ENCODE measurements at regions not wholly inside any gene's neighbourhood (a gene's known extent, or its start where the extent isn't known, plus 50 kb on each side); places are given as distances from the start of the nearest gene placed in this dataset.
"Not testable (repeated sequence)": the region's sequence is repeated elsewhere in the genome, so short reads cannot be mapped to it uniquely, and the experiment has no call there.

GRCh38 chr4:171334549-171334948 lies 478.7 kb upstream of the GALNTL6 start:
- no peak for DNase-seq

GRCh38 chr4:171308661-171309060 lies 504.5 kb upstream of the GALNTL6 start:
- DNase-seq: no peak

- DNase-seq: not testable (repeated sequence)
Measured at GRCh38 chr4:171298048-171298718, 515.0 kb upstream of the GALNTL6 start.

- no peak for DNase-seq
Measured at GRCh38 chr4:171288816-171289432, 524.3 kb upstream of the GALNTL6 start.

GRCh38 chr4:171281359-171281758 lies 531.8 kb upstream of the GALNTL6 start:
- no peak for DNase-seq

- no peak for DNase-seq
Measured at GRCh38 chr4:171279131-171279530, 534.1 kb upstream of the GALNTL6 start.

GRCh38 chr4:171266671-171267070 lies 546.5 kb upstream of the GALNTL6 start:
- DNase-seq: no peak

- DNase-seq: no peak
Measured at GRCh38 chr4:171265190-171265818, 547.9 kb upstream of the GALNTL6 start.

GRCh38 chr4:171256223-171256622 lies 557.0 kb upstream of the GALNTL6 start:
- DNase-seq: no peak

GRCh38 chr4:171246948-171247347 lies 566.3 kb upstream of the GALNTL6 start:
- DNase-seq: no peak

GRCh38 chr4:171242831-171243230 lies 570.4 kb upstream of the GALNTL6 start:
- no peak for DNase-seq

- DNase-seq: no peak
Measured at GRCh38 chr4:171239196-171239595, 574.0 kb upstream of the GALNTL6 start.

- no peak for DNase-seq
Measured at GRCh38 chr4:171235521-171235920, 577.7 kb upstream of the GALNTL6 start.

- DNase-seq: not testable (repeated sequence)
Measured at GRCh38 chr4:171229354-171229753, 583.9 kb upstream of the GALNTL6 start.

- DNase-seq: no peak
Measured at GRCh38 chr4:171221181-171221580, 592.0 kb upstream of the GALNTL6 start.

- DNase-seq: no peak
Measured at GRCh38 chr4:171203425-171203824, 609.8 kb upstream of the GALNTL6 start.

- DNase-seq: no peak
Measured at GRCh38 chr4:171202908-171203307, 610.3 kb upstream of the GALNTL6 start.

- DNase-seq: no peak
Measured at GRCh38 chr4:171186700-171187099, 626.5 kb upstream of the GALNTL6 start.

- no peak for DNase-seq
Measured at GRCh38 chr4:171181090-171181489, 632.1 kb upstream of the GALNTL6 start.

- DNase-seq: no peak
Measured at GRCh38 chr4:171170671-171171070, 642.5 kb upstream of the GALNTL6 start.

GRCh38 chr4:171169396-171169795 lies 643.8 kb upstream of the GALNTL6 start:
- no peak for DNase-seq

- DNase-seq: no peak
Measured at GRCh38 chr4:171162478-171162877, 650.7 kb upstream of the GALNTL6 start.

- DNase-seq: no peak
Measured at GRCh38 chr4:171157462-171158082, 655.6 kb upstream of the GALNTL6 start.

GRCh38 chr4:171142639-171143038 lies 670.6 kb upstream of the GALNTL6 start:
- DNase-seq: no peak
